ENCODE measurements at regions not wholly inside any gene's neighbourhood (a gene's known extent, or its start where the extent isn't known, plus 50 kb on each side); places are given as distances from the start of the nearest gene placed in this dataset.

DNA sequence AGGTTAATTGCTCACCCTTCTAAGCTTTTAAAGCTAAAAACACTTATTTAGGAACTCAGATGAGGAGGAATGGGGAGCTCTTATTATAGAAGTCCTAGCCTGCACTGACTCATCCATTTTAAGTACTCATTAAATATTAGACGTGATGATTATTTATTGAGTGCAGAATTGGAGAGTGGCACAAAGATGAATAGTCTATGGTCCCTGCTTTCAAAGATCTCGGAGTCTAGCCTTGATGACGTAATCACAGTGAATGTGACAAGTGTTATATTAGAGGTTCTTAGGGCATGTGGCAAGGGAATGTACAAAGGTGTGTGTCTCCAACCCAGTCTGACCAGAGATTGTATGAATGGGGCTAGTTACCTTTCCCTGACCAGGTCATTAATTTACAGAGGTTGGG, 68.7 kb upstream of the CD83 start (continued):
- TF ChIP-seq ZNF462 (CRISPR knock-in tag; IDR thresholded peaks at IDR 0.05) (no peak), NANOG (IDR thresholded peaks at IDR 0.05; ENCODE audit: borderline replicate concordance) (no peak)

GRCh38 chr6:14051355-14051754, 66.2 kb upstream of the CD83 start:
- Mint-ChIP-seq H3K27ac (no peak overlapping the region), H3K4me1 (no peaks in the 10 kb centered on the region; the same call in 1 of the 3 replicates), H3K36me3 (ENCODE audit: low read depth) (no peaks in the 10 kb centered on the region), H3K27me3 (ENCODE audit: insufficient read depth, low read depth, poor library complexity) (no peaks in the 10 kb centered on the region), H3K4me3 (no peak overlapping the region), H3K9me3 (no peaks in the 10 kb centered on the region; the same call in 2 of the 3 replicates)
- H3K4me2 ChIP-seq, result no peak overlapping the region
- no peak for ATAC-seq
- no peak overlapping the region for H3K27ac ChIP-seq (ENCODE audit: low read depth)
- no peak overlapping the region for H2AFZ ChIP-seq
- H3K79me2 ChIP-seq (replicated peaks; ENCODE audit: insufficient read depth), result no peaks in the 10 kb centered on the region
- H3K9me2 ChIP-seq (ENCODE audit: insufficient read depth), result no peaks in the 10 kb centered on the region
- H3K4me1 ChIP-seq (ENCODE audit: insufficient read depth), result peaks cover 3% of the 10 kb centered on the region; the same call in 1 of the 2 replicates
- H3K4me3 ChIP-seq, result no peak overlapping the region
- no peak for DNase-seq (ENCODE audit: low spot score)
- no peaks in the 10 kb centered on the region for H3F3A ChIP-seq (replicated peaks; ENCODE audit: low read depth)
- no peaks in the 10 kb centered on the region for H4K20me1 ChIP-seq (replicated peaks; ENCODE audit: insufficient read depth)
- H3K27me3 ChIP-seq (ENCODE audit: insufficient read depth), result no peaks in the 10 kb centered on the region
- H3K36me3 ChIP-seq (ENCODE audit: insufficient read depth), result no peaks in the 10 kb centered on the region
- no peak for TF ChIP-seq ZNF462 (CRISPR knock-in tag; IDR thresholded peaks at IDR 0.05)
- no peak for TF ChIP-seq CREB1 (CRISPR knock-in tag; IDR thresholded peaks at IDR 0.05; ENCODE audit: low read depth)
- no peak for TF ChIP-seq ZNF331 (CRISPR knock-in tag; IDR thresholded peaks at IDR 0.05; ENCODE audit: low read depth)
- TF ChIP-seq, protein P1, sequence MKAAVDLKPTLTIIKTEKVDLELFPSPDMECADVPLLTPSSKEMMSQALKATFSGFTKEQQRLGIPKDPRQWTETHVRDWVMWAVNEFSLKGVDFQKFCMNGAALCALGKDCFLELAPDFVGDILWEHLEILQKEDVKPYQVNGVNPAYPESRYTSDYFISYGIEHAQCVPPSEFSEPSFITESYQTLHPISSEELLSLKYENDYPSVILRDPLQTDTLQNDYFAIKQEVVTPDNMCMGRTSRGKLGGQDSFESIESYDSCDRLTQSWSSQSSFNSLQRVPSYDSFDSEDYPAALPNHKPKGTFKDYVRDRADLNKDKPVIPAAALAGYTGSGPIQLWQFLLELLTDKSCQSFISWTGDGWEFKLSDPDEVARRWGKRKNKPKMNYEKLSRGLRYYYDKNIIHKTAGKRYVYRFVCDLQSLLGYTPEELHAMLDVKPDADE (IDR thresholded peaks at IDR 0.05), result no peak
